ENCODE measurements at regions not wholly inside any gene's neighbourhood (a gene's known extent, or its start where the extent isn't known, plus 50 kb on each side); places are given as distances from the start of the nearest gene placed in this dataset.

GRCh38 chr3:59442046-59442445, 392.2 kb upstream of the CFAP20DC start:
- no peak for TF ChIP-seq EZH2 (IDR thresholded peaks at IDR 0.05; ENCODE audit: low read depth)
- no peak for TF ChIP-seq CTCF (conservative IDR thresholded peaks at IDR 0.05)

All from PC-9 (cell line).